ENCODE measurements at regions not wholly inside any gene's neighbourhood (a gene's known extent, or its start where the extent isn't known, plus 50 kb on each side); places are given as distances from the start of the nearest gene placed in this dataset.

GRCh38 chr2:2801458-2801857 is 470.4 kb upstream of the MYT1L start:
- TF ChIP-seq CTCF (IDR thresholded peaks at IDR 0.05; ENCODE audit: low read length) (no peak), EZH2 (IDR thresholded peaks at IDR 0.05; ENCODE audit: borderline replicate concordance, low read length) (no peak)
